AG10803 (cell line): ENCODE measurements at regions not wholly inside any gene's neighbourhood (a gene's known extent, or its start where the extent isn't known, plus 50 kb on each side); places are given as distances from the start of the nearest gene placed in this dataset.

ENCODE experiments used
- DNase-seq: peaks from one replicate; pipeline ENCODE4 v3.0.0; 2010; ENCODE audit warnings: low read depth
- H3K4me3 ChIP-seq: 2 replicates; pipeline ENCODE4 v1.5.1; 2011; ENCODE audit warnings: mild to moderate bottlenecking, low read length, control low read depth
- CTCF ChIP-seq: conservative IDR thresholded peaks from 2 replicates; pipeline ENCODE4 v1.5.1; 2011; ENCODE audit warnings: mild to moderate bottlenecking, low read length, control low read depth, inconsistent platforms

GRCh38 chr20:23244916-23245552 lies 105.6 kb upstream of the NXT1 start:
- no peak for DNase-seq
- no peak for TF ChIP-seq CTCF

DNA sequence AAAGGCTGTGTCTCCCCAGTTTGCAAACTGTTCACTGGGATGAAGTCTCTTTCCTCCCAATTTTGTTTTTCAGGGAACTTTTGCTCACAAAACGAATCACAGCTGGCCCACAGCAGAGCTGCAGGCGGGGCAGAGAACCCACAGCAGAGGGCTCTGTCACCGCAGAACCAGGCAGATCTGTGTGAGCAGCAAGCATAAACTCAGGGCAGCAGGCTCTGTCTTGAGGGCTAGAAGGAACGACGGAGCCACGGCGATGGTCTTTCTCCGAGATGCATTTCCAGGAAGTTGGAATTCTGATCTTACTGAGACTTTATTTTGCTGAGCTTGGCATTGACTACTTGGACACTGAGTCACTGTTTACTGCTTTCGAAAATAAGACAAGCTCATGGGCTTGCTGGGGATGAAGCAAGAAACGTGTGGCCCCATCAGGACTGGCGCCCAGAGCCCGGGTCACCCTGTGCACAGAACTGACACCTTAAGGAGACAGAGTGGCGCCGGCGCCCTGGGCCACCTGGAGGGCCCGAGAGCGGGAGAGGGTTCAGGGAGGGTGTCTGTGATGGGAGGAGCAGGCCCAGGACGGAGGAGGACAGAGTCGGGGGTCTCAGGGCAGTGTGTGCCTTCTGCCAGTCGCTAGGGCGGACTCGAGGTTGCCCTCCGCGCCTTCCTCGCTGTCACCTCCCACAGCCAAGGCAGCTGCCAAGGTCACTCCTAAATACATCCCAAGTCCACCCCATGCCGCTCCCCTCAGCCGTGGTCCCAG lies 106.3 kb upstream of the NXT1 start:
- peak overlapping the region; percentile 4 for H3K4me3 ChIP-seq
- peak; percentile 61 for DNase-seq
- 0 out of 2 replicates have a peak, but pooled peaks have one; percentile 20 for TF ChIP-seq CTCF

More at GRCh38 chr20:23244916-23245552, 105.6 kb upstream of the NXT1 start:
- H3K4me3 ChIP-seq: no peak overlapping the region

- no peak for TF ChIP-seq CTCF
- no peak overlapping the region for H3K4me3 ChIP-seq
These were observed 106.8 kb upstream of the NXT1 start for GRCh38 chr20:23243791-23244155.

GRCh38 chr20:23242556-23243180 lies 107.9 kb upstream of the NXT1 start:
- no peak overlapping the region for H3K4me3 ChIP-seq
- TF ChIP-seq CTCF: no peak
- no peak for DNase-seq

More at GRCh38 chr20:23243791-23244155, 106.8 kb upstream of the NXT1 start:
- DNase-seq: no peak

- DNase-seq: no peak
- H3K4me3 ChIP-seq: no peak overlapping the region
- no peak for TF ChIP-seq CTCF
These were observed 108.5 kb upstream of the NXT1 start for GRCh38 chr20:23242104-23242503.

- no peak for DNase-seq
- H3K4me3 ChIP-seq: no peak overlapping the region
- no peak for TF ChIP-seq CTCF
These were observed 109.2 kb upstream of the NXT1 start for GRCh38 chr20:23241416-23241815.
